ENCODE measurements at regions not wholly inside any gene's neighbourhood (a gene's known extent, or its start where the extent isn't known, plus 50 kb on each side); places are given as distances from the start of the nearest gene placed in this dataset.

- no peaks in the 10 kb centered on the region for H3K36me3 ChIP-seq (ENCODE audit: control insufficient read depth in 2 of 2, extremely low read depth in 1 of 2, insufficient read depth in 2 of 2, low read length in 2 of 2)
- POLR2A ChIA-PET: no interaction called here
- no peaks in the 10 kb centered on the region for H3K79me2 ChIP-seq (ENCODE audit: control insufficient read depth, insufficient read depth, low read length)
- intact Hi-C loops (cut with micrococcal nuclease) (no loop called here), dilution Hi-C loops (cut with MboI; ENCODE audit: extremely low pct_ligation_motif_present, low sequenced_read_pairs) (no loop called here)
- no peaks in the 10 kb centered on the region for H3K27me3 ChIP-seq (ENCODE audit: control insufficient read depth in 2 of 2, insufficient read depth in 2 of 2, low read length in 2 of 2)
- H4K20me1 ChIP-seq (replicated peaks; ENCODE audit: control insufficient read depth, extremely low read depth, insufficient read depth, low read length): no peaks in the 10 kb centered on the region
- FAIRE-seq: no peak
- BruUV-seq (replicated peaks): no TSS peak
- no peak overlapping the region for H3K4me3 ChIP-seq (replicated peaks in 1 of 3; ENCODE audit: insufficient read depth in 1 of 3, low read depth in 1 of 3, low read length in 3 of 3)
- no peaks in the 10 kb centered on the region for H3K9me3 ChIP-seq (replicated peaks; ENCODE audit: control insufficient read depth, insufficient read depth, low read length)
- TF ChIP-seq GATA2 (IDR thresholded peaks at IDR 0.05; ENCODE audit: insufficient read depth, insufficient read length, low read depth, low read length) (no peak), EZH2 (IDR thresholded peaks at IDR 0.05; ENCODE audit: borderline replicate concordance, low read depth, low read length, severe bottlenecking) (no peak), MYC (IDR thresholded peaks at IDR 0.05; ENCODE audit: low read depth, low read length) (no peak), JUN (IDR thresholded peaks at IDR 0.05; ENCODE audit: borderline replicate concordance, insufficient read depth, insufficient read length, low read depth) (no peak), FOS (IDR thresholded peaks at IDR 0.05; ENCODE audit: borderline replicate concordance, insufficient read depth, low read length) (no peak), POLR2A (IDR thresholded peaks at IDR 0.05; ENCODE audit: low read depth, low read length) (no peak), POLR2AphosphoS5 (IDR thresholded peaks at IDR 0.05; ENCODE audit: insufficient read depth, low read depth, low read length) (no peak), MAX (IDR thresholded peaks at IDR 0.05; ENCODE audit: insufficient read depth, insufficient read length) (no peak)
- TF ChIP-seq, protein P1, sequence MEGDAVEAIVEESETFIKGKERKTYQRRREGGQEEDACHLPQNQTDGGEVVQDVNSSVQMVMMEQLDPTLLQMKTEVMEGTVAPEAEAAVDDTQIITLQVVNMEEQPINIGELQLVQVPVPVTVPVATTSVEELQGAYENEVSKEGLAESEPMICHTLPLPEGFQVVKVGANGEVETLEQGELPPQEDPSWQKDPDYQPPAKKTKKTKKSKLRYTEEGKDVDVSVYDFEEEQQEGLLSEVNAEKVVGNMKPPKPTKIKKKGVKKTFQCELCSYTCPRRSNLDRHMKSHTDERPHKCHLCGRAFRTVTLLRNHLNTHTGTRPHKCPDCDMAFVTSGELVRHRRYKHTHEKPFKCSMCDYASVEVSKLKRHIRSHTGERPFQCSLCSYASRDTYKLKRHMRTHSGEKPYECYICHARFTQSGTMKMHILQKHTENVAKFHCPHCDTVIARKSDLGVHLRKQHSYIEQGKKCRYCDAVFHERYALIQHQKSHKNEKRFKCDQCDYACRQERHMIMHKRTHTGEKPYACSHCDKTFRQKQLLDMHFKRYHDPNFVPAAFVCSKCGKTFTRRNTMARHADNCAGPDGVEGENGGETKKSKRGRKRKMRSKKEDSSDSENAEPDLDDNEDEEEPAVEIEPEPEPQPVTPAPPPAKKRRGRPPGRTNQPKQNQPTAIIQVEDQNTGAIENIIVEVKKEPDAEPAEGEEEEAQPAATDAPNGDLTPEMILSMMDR (IDR thresholded peaks at IDR 0.05; ENCODE audit: extremely low read depth in 1 of 2, insufficient read depth in 1 of 2, low read depth in 1 of 2, low read length in 2 of 2): no peak
- no peak overlapping the region for H3K9ac ChIP-seq (replicated peaks; ENCODE audit: extremely low read depth, insufficient read depth, low read length)
- H2AFZ ChIP-seq (ENCODE audit: low read depth, low read length): no peak overlapping the region
- no peak overlapping the region for H3K27ac ChIP-seq (ENCODE audit: insufficient read depth, low read depth, low read length)
- H3K9me1 ChIP-seq (replicated peaks; ENCODE audit: control insufficient read depth, extremely low read depth, insufficient read depth, low read length): no peaks in the 10 kb centered on the region
- no peak for DNase-seq (ENCODE audit: low read depth, low spot score)
- CTCF ChIA-PET: no interaction called here
- H3K4me2 ChIP-seq (ENCODE audit: insufficient read depth, low read length): no peak overlapping the region
- no peaks in the 10 kb centered on the region for H3K4me1 ChIP-seq (ENCODE audit: control insufficient read depth, extremely low read depth, insufficient read depth, low read length)
These were observed 84.9 kb downstream of the SOX2 start for GRCh38 chr3:181796641-181797040.
